ENCODE measurements at regions not wholly inside any gene's neighbourhood (a gene's known extent, or its start where the extent isn't known, plus 50 kb on each side); places are given as distances from the start of the nearest gene placed in this dataset.
"Not testable (repeated sequence)": the region's sequence is repeated elsewhere in the genome, so short reads cannot be mapped to it uniquely, and the experiment has no call there.

DNA sequence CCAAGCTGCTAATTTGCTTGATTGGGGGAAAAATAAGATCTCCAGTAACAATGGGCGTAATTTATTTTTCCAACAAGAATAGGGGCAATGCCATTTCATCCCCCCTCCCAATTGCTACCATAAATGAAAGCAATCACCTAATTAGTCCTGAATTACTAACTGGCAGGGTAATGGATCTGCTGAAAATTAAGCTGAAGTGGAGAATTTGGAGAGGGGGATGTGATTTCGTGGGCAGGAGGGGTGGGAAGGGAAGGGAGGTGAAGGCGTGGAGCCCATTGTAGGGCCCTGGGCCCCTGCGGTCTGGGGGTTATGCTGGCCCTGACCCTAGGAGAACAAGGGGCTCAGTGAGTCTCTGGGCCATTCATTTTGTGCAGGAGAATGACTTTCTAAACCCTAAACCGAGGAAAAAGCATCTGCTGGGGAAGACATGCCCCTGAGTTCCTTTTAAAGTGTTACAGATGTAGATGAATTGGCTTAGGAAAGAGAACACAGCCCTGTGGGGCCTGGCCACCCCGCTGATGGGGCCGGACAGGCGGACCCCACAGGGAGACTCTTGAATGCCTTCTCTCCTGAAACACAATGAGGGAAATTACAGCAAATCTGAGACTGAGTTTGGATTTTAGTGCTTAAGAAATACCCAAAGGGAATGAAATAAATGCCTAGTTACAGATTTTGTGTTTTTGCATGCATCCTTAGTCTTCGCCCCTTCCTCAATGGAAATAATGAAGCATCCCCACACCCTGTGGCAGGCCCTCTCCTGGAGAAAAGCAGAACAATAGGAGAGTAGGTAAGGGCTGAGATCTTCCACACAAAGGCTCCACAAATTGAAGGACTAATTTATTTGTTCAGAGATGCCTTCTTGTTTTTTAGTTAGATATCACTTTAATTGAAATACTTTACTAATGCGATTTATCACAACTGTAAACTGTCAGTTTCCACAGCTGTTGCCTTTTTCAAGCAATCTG, 143.2 kb downstream of the PSAT1 start:
- Histone ChIP-seq H3K27me3 (ENCODE audit: control insufficient read depth in 3 of 3, insufficient read depth in 3 of 3, low read length in 3 of 3) (peaks cover 0 to 14% (median 4%) of the 10 kb centered on the region in 3 donors), H3K36me3 (ENCODE audit: control insufficient read depth in 3 of 3, insufficient read depth in 2 of 3, low read depth in 1 of 3, low read length in 3 of 3) (no peaks in the 10 kb centered on the region), H3K27ac (ENCODE audit: low read depth in 1 of 3, low read length in 2 of 3) (no peak overlapping the region), H3K4me3 (ENCODE audit: low read depth in 1 of 3, low read length in 3 of 3) (no peak overlapping the region), H3K4me1 (ENCODE audit: control insufficient read depth in 3 of 3, insufficient read depth in 2 of 3, low read depth in 1 of 3, low read length in 2 of 3) (no peaks in the 10 kb centered on the region), H3K9me3 (ENCODE audit: control insufficient read depth in 2 of 2, insufficient read depth in 1 of 2, low read depth in 1 of 2, low read length in 1 of 2) (no peaks in the 10 kb centered on the region)
- DNase-seq (no peak), FAIRE-seq (no peak)
- 76 to 77% (median 77%) methylated on average over 10 of the region's 10 CpGs for WGBS, 3 donors

DNA sequence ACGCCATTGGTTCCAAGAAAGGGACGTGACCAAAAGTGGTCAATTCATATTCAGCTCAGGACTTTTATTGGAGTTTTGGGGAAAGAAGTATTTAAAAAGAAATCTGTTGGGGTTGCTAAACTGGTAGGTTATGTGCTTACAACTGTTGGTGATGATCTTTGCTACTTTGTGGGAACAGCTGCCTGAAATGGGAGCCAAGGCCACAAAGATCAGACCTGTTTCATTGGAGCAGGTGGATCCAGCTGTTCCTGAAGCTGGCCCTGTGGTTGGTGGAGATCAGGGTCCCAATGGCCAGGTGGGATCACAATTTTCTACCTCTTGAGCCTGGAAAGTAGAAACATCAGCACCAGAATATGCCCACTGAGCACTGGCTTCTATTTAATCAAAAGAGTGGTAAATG, 144.5 kb downstream of the PSAT1 start:
- WGBS, 3 donors: 81 to 88% (median 84%) methylated on average over 2 of the region's 2 CpGs
- no peaks in the 10 kb centered on the region for H3K4me1 ChIP-seq (ENCODE audit: control insufficient read depth in 3 of 3, insufficient read depth in 2 of 3, low read depth in 1 of 3, low read length in 2 of 3)
- H3K9me3 ChIP-seq (ENCODE audit: control insufficient read depth in 2 of 2, insufficient read depth in 1 of 2, low read depth in 1 of 2, low read length in 1 of 2): no peaks in the 10 kb centered on the region
- no peak for DNase-seq
- no peak for FAIRE-seq
- H3K4me3 ChIP-seq (ENCODE audit: low read depth in 1 of 3, low read length in 3 of 3): no peak overlapping the region
- H3K36me3 ChIP-seq (ENCODE audit: control insufficient read depth in 3 of 3, insufficient read depth in 2 of 3, low read depth in 1 of 3, low read length in 3 of 3): no peaks in the 10 kb centered on the region
- H3K27me3 ChIP-seq (ENCODE audit: control insufficient read depth in 3 of 3, insufficient read depth in 3 of 3, low read length in 3 of 3): peaks cover 0 to 14% (median 4%) of the 10 kb centered on the region in 3 donors
- no peak overlapping the region for H3K27ac ChIP-seq (ENCODE audit: low read depth in 1 of 3, low read length in 2 of 3)

DNA sequence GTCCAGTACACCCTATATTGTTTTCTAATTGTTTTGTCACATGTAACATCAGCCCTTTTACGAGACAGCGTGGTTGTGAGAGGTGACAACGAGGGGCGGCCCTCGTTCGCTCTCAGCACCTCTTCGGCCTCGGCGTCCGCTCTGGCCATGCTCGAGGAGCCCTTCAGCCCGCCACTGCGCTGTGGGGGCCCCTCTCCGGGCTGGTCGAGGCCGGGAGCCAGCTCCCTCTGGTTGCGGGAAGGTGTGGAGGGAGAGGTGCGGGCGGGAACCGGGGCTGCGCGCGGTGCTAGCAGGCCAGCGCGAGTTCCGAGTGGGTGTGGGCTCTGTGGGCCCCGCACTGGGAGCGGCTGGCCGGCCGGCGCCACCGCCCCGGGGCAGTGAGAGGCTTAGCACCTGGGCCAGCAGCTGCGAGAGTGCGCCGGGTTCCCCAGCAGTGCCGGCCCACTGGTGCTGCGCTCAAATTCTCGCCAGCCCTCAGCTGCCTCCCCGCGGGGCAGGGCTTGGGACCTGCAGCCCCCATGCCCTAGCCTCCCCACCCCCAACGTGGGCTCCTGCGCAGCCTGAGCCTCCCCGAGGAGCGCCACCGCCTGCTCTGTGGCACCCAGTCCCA, 145.0 kb downstream of the PSAT1 start:
- no peaks in the 10 kb centered on the region for H3K4me1 ChIP-seq (ENCODE audit: control insufficient read depth in 3 of 3, insufficient read depth in 2 of 3, low read depth in 1 of 3, low read length in 2 of 3)
- no peak overlapping the region for H3K27ac ChIP-seq (ENCODE audit: low read depth in 1 of 3, low read length in 2 of 3)
- no peaks in the 10 kb centered on the region for H3K9me3 ChIP-seq (ENCODE audit: control insufficient read depth in 2 of 2, insufficient read depth in 1 of 2, low read depth in 1 of 2, low read length in 1 of 2)
- FAIRE-seq (no peak), DNase-seq (no peak)
- H3K36me3 ChIP-seq (ENCODE audit: control insufficient read depth in 3 of 3, insufficient read depth in 2 of 3, low read depth in 1 of 3, low read length in 3 of 3): no peaks in the 10 kb centered on the region
- peaks cover 0 to 11% (median 0%) of the 10 kb centered on the region in 3 donors for H3K27me3 ChIP-seq (ENCODE audit: control insufficient read depth in 3 of 3, insufficient read depth in 3 of 3, low read length in 3 of 3)
- no peak overlapping the region for H3K4me3 ChIP-seq (ENCODE audit: low read depth in 1 of 3, low read length in 3 of 3)
- 91 to 95% (median 93%) methylated on average over 39 to 46 of the region's 46 CpGs for WGBS, 3 donors

DNA sequence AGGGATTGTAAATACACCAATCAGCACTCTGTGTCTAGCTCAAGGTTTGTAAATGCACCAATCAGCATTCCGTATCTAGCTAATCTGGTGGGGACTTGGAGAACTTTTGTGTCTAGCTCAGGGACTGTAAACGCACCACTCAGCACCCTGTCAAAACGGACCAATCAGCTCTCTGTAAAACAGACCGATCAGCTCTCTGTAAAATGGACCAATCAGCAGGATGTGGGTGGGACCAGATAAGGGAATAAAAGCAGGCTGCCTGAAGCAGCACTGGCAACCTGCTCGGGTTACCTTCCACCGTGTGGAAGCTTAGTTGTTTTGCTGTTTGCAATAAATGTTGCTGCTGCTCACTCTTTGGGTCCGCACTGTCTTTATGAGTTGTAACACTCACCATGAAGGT, 145.7 kb downstream of the PSAT1 start:
- not testable (repeated sequence) for DNase-seq; H3K9me3 ChIP-seq (ENCODE audit: control insufficient read depth in 2 of 2, insufficient read depth in 1 of 2, low read depth in 1 of 2, low read length in 1 of 2); H3K27ac ChIP-seq (ENCODE audit: low read depth in 1 of 3, low read length in 2 of 3); H3K36me3 ChIP-seq (ENCODE audit: control insufficient read depth in 3 of 3, insufficient read depth in 2 of 3, low read depth in 1 of 3, low read length in 3 of 3); FAIRE-seq; H3K27me3 ChIP-seq (ENCODE audit: control insufficient read depth in 3 of 3, insufficient read depth in 3 of 3, low read length in 3 of 3); H3K4me3 ChIP-seq (ENCODE audit: low read depth in 1 of 3, low read length in 3 of 3); H3K4me1 ChIP-seq (ENCODE audit: control insufficient read depth in 3 of 3, insufficient read depth in 2 of 3, low read depth in 1 of 3, low read length in 2 of 3)
- WGBS, 3 donors: 72 to 80% (median 75%) methylated on average over 7 of the region's 7 CpGs

DNA sequence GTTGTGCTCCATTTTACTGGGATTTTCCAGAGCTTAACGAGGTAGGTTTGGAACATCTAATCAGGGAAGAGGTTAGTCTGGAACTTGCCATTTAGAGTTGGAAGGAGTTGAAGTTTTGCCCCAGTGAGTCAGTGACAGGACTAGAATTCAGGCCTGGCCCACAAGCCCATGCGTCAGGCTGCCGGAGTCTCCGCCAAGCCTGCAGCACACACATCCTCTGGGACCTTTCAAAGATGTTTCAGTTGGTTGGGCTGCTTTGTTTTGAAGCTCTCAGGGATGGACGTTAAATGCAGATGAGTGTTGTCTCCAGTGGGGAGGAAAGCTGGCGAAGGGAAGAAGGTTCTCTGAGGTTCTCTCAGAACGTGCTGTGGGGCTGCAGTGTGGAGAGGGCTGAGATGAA, 147.0 kb downstream of the PSAT1 start:
- DNase-seq (no peak), FAIRE-seq (no peak)

DNA sequence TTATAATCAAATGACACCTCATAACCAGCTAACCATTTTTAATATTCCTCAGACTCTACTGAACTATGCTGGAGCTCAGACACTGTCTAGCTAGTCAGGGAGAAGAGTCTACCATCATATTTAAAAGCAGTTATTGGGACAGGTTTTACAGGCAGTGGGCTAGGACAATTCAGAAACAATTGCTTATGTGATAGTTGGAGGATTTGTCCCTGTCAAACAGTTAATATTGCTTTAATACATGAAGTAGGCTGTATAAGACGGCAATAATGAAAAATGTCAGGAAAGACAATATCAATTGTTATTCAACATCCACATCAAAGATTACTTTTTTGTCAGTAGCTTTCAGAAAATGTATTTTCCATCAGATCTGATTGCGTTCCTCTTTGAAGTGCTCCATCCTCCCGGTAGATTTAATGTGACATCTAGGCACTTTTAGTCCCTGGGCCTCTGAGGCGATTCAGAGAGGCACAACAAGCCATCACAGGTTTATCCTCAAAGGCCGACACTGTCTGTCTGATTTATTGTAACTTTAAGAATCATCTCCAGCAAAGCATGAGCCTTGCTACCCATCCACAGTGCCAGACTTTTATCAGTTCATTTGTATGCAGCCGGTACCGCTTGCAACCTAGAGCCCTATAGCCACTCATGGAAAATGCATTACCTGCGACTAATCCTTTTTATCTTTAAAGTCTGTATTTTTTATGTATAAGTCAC, 152.2 kb downstream of the PSAT1 start:
- FAIRE-seq: no peak
- DNase-seq: no peak
- no peaks in the 10 kb centered on the region for H3K27me3 ChIP-seq (ENCODE audit: control insufficient read depth in 3 of 3, insufficient read depth in 3 of 3, low read length in 3 of 3)

More for the DNA sequence above, 147.0 kb downstream of the PSAT1 start:
- H3K27me3 ChIP-seq (ENCODE audit: control insufficient read depth in 3 of 3, insufficient read depth in 3 of 3, low read length in 3 of 3): peaks cover 0 to 7% (median 0%) of the 10 kb centered on the region in 3 donors
- no peaks in the 10 kb centered on the region for H3K9me3 ChIP-seq (ENCODE audit: control insufficient read depth in 2 of 2, insufficient read depth in 1 of 2, low read depth in 1 of 2, low read length in 1 of 2)
- no peaks in the 10 kb centered on the region for H3K4me1 ChIP-seq (ENCODE audit: control insufficient read depth in 3 of 3, insufficient read depth in 2 of 3, low read depth in 1 of 3, low read length in 2 of 3)
- no peak overlapping the region for H3K27ac ChIP-seq (ENCODE audit: low read depth in 1 of 3, low read length in 2 of 3)
- WGBS, 3 donors: 72 to 77% (median 75%) methylated on average over 7 of the region's 7 CpGs
- H3K4me3 ChIP-seq (ENCODE audit: low read depth in 1 of 3, low read length in 3 of 3): no peak overlapping the region
- H3K36me3 ChIP-seq (ENCODE audit: control insufficient read depth in 3 of 3, insufficient read depth in 2 of 3, low read depth in 1 of 3, low read length in 3 of 3): no peaks in the 10 kb centered on the region

DNA sequence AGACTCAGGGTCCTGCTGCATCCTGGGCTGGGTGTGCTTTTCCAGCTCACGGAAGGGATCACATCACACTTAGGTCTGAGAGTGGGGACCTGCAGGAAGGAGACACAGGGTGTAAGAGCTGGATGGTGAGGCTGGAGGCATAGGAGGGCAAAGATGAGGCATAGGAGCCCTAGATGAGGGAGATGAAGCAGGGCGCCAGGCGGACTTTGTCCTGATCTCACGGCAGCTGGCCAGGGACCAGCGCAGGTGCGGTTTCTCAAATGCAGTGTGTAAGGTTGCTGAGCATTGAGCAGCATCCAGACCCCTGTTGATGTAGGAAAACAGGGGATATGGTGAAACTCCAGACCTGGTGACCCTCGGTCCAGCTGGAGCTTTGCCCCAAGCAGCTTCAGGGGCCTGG, 156.5 kb downstream of the PSAT1 start:
- FAIRE-seq (no peak), DNase-seq (peak in 1 of 2 donors; percentile 25)
- H3K4me1 ChIP-seq (ENCODE audit: control insufficient read depth in 3 of 3, insufficient read depth in 2 of 3, low read depth in 1 of 3, low read length in 2 of 3): no peaks in the 10 kb centered on the region
- H3K27me3 ChIP-seq (ENCODE audit: control insufficient read depth in 3 of 3, insufficient read depth in 3 of 3, low read length in 3 of 3): no peaks in the 10 kb centered on the region
- H3K36me3 ChIP-seq (ENCODE audit: control insufficient read depth in 3 of 3, insufficient read depth in 2 of 3, low read depth in 1 of 3, low read length in 3 of 3): no peaks in the 10 kb centered on the region
- no peak overlapping the region for H3K4me3 ChIP-seq (ENCODE audit: low read depth in 1 of 3, low read length in 3 of 3)
- no peaks in the 10 kb centered on the region for H3K9me3 ChIP-seq (ENCODE audit: control insufficient read depth in 2 of 2, insufficient read depth in 1 of 2, low read depth in 1 of 2, low read length in 1 of 2)
- 23 to 68% (median 45%) methylated on average over 7 of the region's 7 CpGs for WGBS, 3 donors
- no peak overlapping the region for H3K27ac ChIP-seq (ENCODE audit: low read depth in 1 of 3, low read length in 2 of 3)

More for the DNA sequence above, 152.2 kb downstream of the PSAT1 start:
- no peak overlapping the region for H3K27ac ChIP-seq (ENCODE audit: low read depth in 1 of 3, low read length in 2 of 3)
- 77 to 88% (median 79%) methylated on average over 8 of the region's 8 CpGs for WGBS, 3 donors
- no peaks in the 10 kb centered on the region for H3K9me3 ChIP-seq (ENCODE audit: control insufficient read depth in 2 of 2, insufficient read depth in 1 of 2, low read depth in 1 of 2, low read length in 1 of 2)
- no peaks in the 10 kb centered on the region for H3K36me3 ChIP-seq (ENCODE audit: control insufficient read depth in 3 of 3, insufficient read depth in 2 of 3, low read depth in 1 of 3, low read length in 3 of 3)
- H3K4me3 ChIP-seq (ENCODE audit: low read depth in 1 of 3, low read length in 3 of 3): no peak overlapping the region
- H3K4me1 ChIP-seq (ENCODE audit: control insufficient read depth in 3 of 3, insufficient read depth in 2 of 3, low read depth in 1 of 3, low read length in 2 of 3): no peaks in the 10 kb centered on the region

DNA sequence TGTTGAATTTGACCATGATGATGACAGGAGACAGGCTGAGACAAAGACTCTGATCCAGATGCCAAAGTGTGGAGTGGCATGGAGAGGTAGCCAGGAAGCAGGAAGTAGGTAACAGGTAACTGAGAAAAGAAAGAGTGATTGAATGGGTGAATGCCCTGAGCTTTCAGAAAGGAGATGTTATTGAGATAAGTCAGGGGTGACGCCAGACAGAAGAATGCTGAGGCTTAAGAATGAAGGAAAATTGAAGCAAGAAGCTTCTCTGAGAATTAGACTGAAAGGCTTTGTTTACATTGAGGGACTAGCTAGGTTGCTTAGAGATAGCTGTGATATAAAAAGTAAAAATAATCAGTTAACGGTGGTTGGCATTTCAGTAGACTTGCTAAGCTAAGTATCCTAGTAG, 165.7 kb downstream of the PSAT1 start:
- 62 to 75% (median 67%) methylated on average over 2 of the region's 2 CpGs for WGBS, 3 donors
- Histone ChIP-seq H3K4me3 (ENCODE audit: low read depth in 1 of 3, low read length in 3 of 3) (no peak overlapping the region), H3K27me3 (ENCODE audit: control insufficient read depth in 3 of 3, insufficient read depth in 3 of 3, low read length in 3 of 3) (no peaks in the 10 kb centered on the region), H3K9me3 (ENCODE audit: control insufficient read depth in 2 of 2, insufficient read depth in 1 of 2, low read depth in 1 of 2, low read length in 1 of 2) (no peaks in the 10 kb centered on the region), H3K36me3 (ENCODE audit: control insufficient read depth in 3 of 3, insufficient read depth in 2 of 3, low read depth in 1 of 3, low read length in 3 of 3) (no peaks in the 10 kb centered on the region), H3K4me1 (ENCODE audit: control insufficient read depth in 3 of 3, insufficient read depth in 2 of 3, low read depth in 1 of 3, low read length in 2 of 3) (no peaks in the 10 kb centered on the region), H3K27ac (ENCODE audit: low read depth in 1 of 3, low read length in 2 of 3) (no peak overlapping the region)
- FAIRE-seq (no peak), DNase-seq (no peak)

Measured in small intestine (tissue), 7 donors.